ACC112 (cell line): ENCODE measurements at regions not wholly inside any gene's neighbourhood (a gene's known extent, or its start where the extent isn't known, plus 50 kb on each side); places are given as distances from the start of the nearest gene placed in this dataset.

Experiments
- H2AFZ ChIP-seq: fragments of 200-600 bp; sonication (generic); one replicate; pipeline ENCODE4 v1.6.0; 2017; ENCODE audit warnings: antibody characterized with exemption, low read length; ENCODE audit not compliant: unreplicated experiment
- H3K27ac ChIP-seq: fragments of 200-600 bp; sonication (generic); 2 replicates; pipeline ENCODE4 v1.5.1; 2014; ENCODE audit warnings: low read depth, mild to moderate bottlenecking, antibody characterized with exemption, low read length, moderate library complexity
- H3K27me3 ChIP-seq: fragments of 200-600 bp; sonication (generic); 2 replicates; pipeline ENCODE4 v1.6.1; 2014; ENCODE audit warnings: mild to moderate bottlenecking, antibody characterized with exemption, low read length, moderate library complexity, mixed read lengths; ENCODE audit not compliant: insufficient read depth
- H3K36me3 ChIP-seq: fragments of 200-600 bp; sonication (generic); 2 replicates; pipeline ENCODE4 v1.6.1; 2016; ENCODE audit warnings: mild to moderate bottlenecking, antibody characterized with exemption, low read length, moderate library complexity, mixed read lengths; ENCODE audit not compliant: insufficient read depth
- H3K4me1 ChIP-seq: fragments of 200-600 bp; sonication (generic); one replicate; pipeline ENCODE4 v1.6.1; 2016; ENCODE audit warnings: low read length, mixed read lengths; ENCODE audit not compliant: insufficient read depth, unreplicated experiment, control insufficient read depth
- H3K4me3 ChIP-seq: fragments of 200-600 bp; sonication (generic); 2 replicates; pipeline ENCODE4 v1.5.1; 2014; ENCODE audit warnings: mild to moderate bottlenecking, low read depth, low read length
- H3K79me2 ChIP-seq: fragments of 200-600 bp; sonication (generic); one replicate; pipeline ENCODE4 v1.6.0; 2016; ENCODE audit warnings: low read length; ENCODE audit not compliant: control insufficient read depth, unreplicated experiment, insufficient read depth

GRCh38 chr13:70616847-70617246, 508.6 kb upstream of the KLHL1 start:
- Histone ChIP-seq H3K36me3 (no peaks in the 10 kb centered on the region), H3K27me3 (peaks cover 5% of the 10 kb centered on the region; the same call in 1 of the 2 replicates), H3K27ac (no peak overlapping the region), H3K4me3 (no peak overlapping the region), H3K4me1 (no peaks in the 10 kb centered on the region), H2AFZ (no peak overlapping the region), H3K79me2 (no peaks in the 10 kb centered on the region)

GRCh38 chr13:70613295-70613694, 505.0 kb upstream of the KLHL1 start:
- Histone ChIP-seq H3K4me3 (no peak overlapping the region), H3K79me2 (no peaks in the 10 kb centered on the region), H3K27me3 (peaks cover 5% of the 10 kb centered on the region; the same call in 1 of the 2 replicates), H3K36me3 (no peaks in the 10 kb centered on the region), H3K27ac (no peak overlapping the region), H3K4me1 (no peaks in the 10 kb centered on the region), H2AFZ (no peak overlapping the region)

- Histone ChIP-seq H3K36me3 (no peaks in the 10 kb centered on the region), H3K27me3 (peaks cover 5% of the 10 kb centered on the region; the same call in 1 of the 2 replicates), H3K79me2 (no peaks in the 10 kb centered on the region), H3K4me3 (no peak overlapping the region), H2AFZ (no peak overlapping the region), H3K27ac (no peak overlapping the region), H3K4me1 (no peaks in the 10 kb centered on the region)
Measured at GRCh38 chr13:70612881-70613280, 504.6 kb upstream of the KLHL1 start.

- H2AFZ ChIP-seq, result no peak overlapping the region
- no peaks in the 10 kb centered on the region for H3K79me2 ChIP-seq
- H3K4me3 ChIP-seq, result no peak overlapping the region
Measured at GRCh38 chr13:70604448-70604847, 496.2 kb upstream of the KLHL1 start.

GRCh38 chr13:70593716-70594115, 485.5 kb upstream of the KLHL1 start:
- H3K36me3 ChIP-seq, result no peaks in the 10 kb centered on the region
- no peak overlapping the region for H2AFZ ChIP-seq
- no peaks in the 10 kb centered on the region for H3K27me3 ChIP-seq
- H3K79me2 ChIP-seq, result no peaks in the 10 kb centered on the region
- no peaks in the 10 kb centered on the region for H3K4me1 ChIP-seq
- H3K27ac ChIP-seq, result no peak overlapping the region
- no peak overlapping the region for H3K4me3 ChIP-seq

More at GRCh38 chr13:70604448-70604847, 496.2 kb upstream of the KLHL1 start:
- H3K27me3 ChIP-seq, result no peaks in the 10 kb centered on the region
- no peak overlapping the region for H3K27ac ChIP-seq
- no peaks in the 10 kb centered on the region for H3K4me1 ChIP-seq
- no peaks in the 10 kb centered on the region for H3K36me3 ChIP-seq

GRCh38 chr13:70585109-70585508, 476.9 kb upstream of the KLHL1 start:
- H3K79me2 ChIP-seq, result no peaks in the 10 kb centered on the region
- no peaks in the 10 kb centered on the region for H3K27me3 ChIP-seq
- no peak overlapping the region for H3K4me3 ChIP-seq
- no peak overlapping the region for H3K27ac ChIP-seq
- no peaks in the 10 kb centered on the region for H3K4me1 ChIP-seq
- no peaks in the 10 kb centered on the region for H3K36me3 ChIP-seq
- H2AFZ ChIP-seq, result no peak overlapping the region

GRCh38 chr13:70580825-70581224, 472.6 kb upstream of the KLHL1 start:
- no peaks in the 10 kb centered on the region for H3K36me3 ChIP-seq
- H3K4me3 ChIP-seq, result no peak overlapping the region
- no peak overlapping the region for H3K27ac ChIP-seq
- H3K79me2 ChIP-seq, result no peaks in the 10 kb centered on the region
- H3K4me1 ChIP-seq, result no peaks in the 10 kb centered on the region
- no peak overlapping the region for H2AFZ ChIP-seq
- no peaks in the 10 kb centered on the region for H3K27me3 ChIP-seq

- Histone ChIP-seq H3K36me3 (no peaks in the 10 kb centered on the region), H3K4me1 (no peaks in the 10 kb centered on the region), H3K79me2 (no peaks in the 10 kb centered on the region), H3K4me3 (no peak overlapping the region), H3K27me3 (no peaks in the 10 kb centered on the region), H2AFZ (no peak overlapping the region), H3K27ac (no peak overlapping the region)
Measured at GRCh38 chr13:70579941-70580340, 471.7 kb upstream of the KLHL1 start.

- H3K27me3 ChIP-seq, result no peaks in the 10 kb centered on the region
- H2AFZ ChIP-seq, result no peak overlapping the region
- H3K4me1 ChIP-seq, result no peaks in the 10 kb centered on the region
- H3K36me3 ChIP-seq, result no peaks in the 10 kb centered on the region
- H3K4me3 ChIP-seq, result no peak overlapping the region
- no peaks in the 10 kb centered on the region for H3K79me2 ChIP-seq
- H3K27ac ChIP-seq, result no peak overlapping the region
Measured at GRCh38 chr13:70571221-70571620, 463.0 kb upstream of the KLHL1 start.

- no peaks in the 10 kb centered on the region for H3K79me2 ChIP-seq
Measured at GRCh38 chr13:70568571-70568970, 460.3 kb upstream of the KLHL1 start.

GRCh38 chr13:70544706-70545105, 436.5 kb upstream of the KLHL1 start:
- Histone ChIP-seq H3K4me3 (no peak overlapping the region), H3K36me3 (no peaks in the 10 kb centered on the region)

More at GRCh38 chr13:70568571-70568970, 460.3 kb upstream of the KLHL1 start:
- no peak overlapping the region for H2AFZ ChIP-seq
- no peaks in the 10 kb centered on the region for H3K36me3 ChIP-seq
- H3K4me3 ChIP-seq, result peak overlapping the region; percentile 68
- no peaks in the 10 kb centered on the region for H3K4me1 ChIP-seq
- no peak overlapping the region for H3K27ac ChIP-seq
- H3K27me3 ChIP-seq, result no peaks in the 10 kb centered on the region

More at GRCh38 chr13:70544706-70545105, 436.5 kb upstream of the KLHL1 start:
- H3K4me1 ChIP-seq, result no peaks in the 10 kb centered on the region
- H2AFZ ChIP-seq, result no peak overlapping the region
- H3K27ac ChIP-seq, result no peak overlapping the region
- no peaks in the 10 kb centered on the region for H3K79me2 ChIP-seq
- no peaks in the 10 kb centered on the region for H3K27me3 ChIP-seq
